Ishikawa (cell line): ENCODE measurements at regions not wholly inside any gene's neighbourhood (a gene's known extent, or its start where the extent isn't known, plus 50 kb on each side); places are given as distances from the start of the nearest gene placed in this dataset.
A peak's percentile ranks its signal among the peaks of the same experiment; 100 is the strongest.

Source experiments
- CEBPB ChIP-seq: IDR thresholded peaks from 2 replicates; pipeline ENCODE4 v1.6.1; 2012
- CREB1 ChIP-seq: IDR thresholded peaks from 2 replicates; pipeline ENCODE4 v1.6.1; 2012; ENCODE audit warnings: low read depth
- EGR1 ChIP-seq: IDR thresholded peaks from 2 replicates; pipeline ENCODE4 v1.6.1; 2012
- EP300 ChIP-seq: IDR thresholded peaks from 2 replicates; pipeline ENCODE4 v1.6.1; 2012; ENCODE audit warnings: borderline replicate concordance
- FOXM1 ChIP-seq: IDR thresholded peaks from 2 replicates; pipeline ENCODE4 v1.6.1; 2012; ENCODE audit warnings: low read depth, borderline replicate concordance
- MAX ChIP-seq: IDR thresholded peaks from 2 replicates; pipeline ENCODE4 v1.6.1; 2012
- NFIC ChIP-seq: IDR thresholded peaks from 2 replicates; pipeline ENCODE4 v1.6.1; 2012
- RAD21 ChIP-seq: IDR thresholded peaks from 2 replicates; pipeline ENCODE4 v1.6.1; 2012; ENCODE audit warnings: low read depth
- REST ChIP-seq: IDR thresholded peaks from 2 replicates; pipeline ENCODE4 v1.6.1; 2012; ENCODE audit warnings: low read depth, mild to moderate bottlenecking
- TAF1 ChIP-seq: IDR thresholded peaks from 2 replicates; pipeline ENCODE4 v1.6.1; 2012; ENCODE audit warnings: low read depth, mild to moderate bottlenecking
- TCF12 ChIP-seq: IDR thresholded peaks from 2 replicates; pipeline ENCODE4 v1.6.1; 2012; ENCODE audit warnings: low read depth
- TEAD4 ChIP-seq: IDR thresholded peaks from 2 replicates; pipeline ENCODE4 v1.6.1; 2012
- USF1 ChIP-seq: IDR thresholded peaks from 2 replicates; pipeline ENCODE4 v1.6.1; 2012
- YY1 ChIP-seq: IDR thresholded peaks from 2 replicates; pipeline ENCODE4 v1.6.1; 2012; ENCODE audit warnings: low read depth
- ZBTB7A ChIP-seq: IDR thresholded peaks from 2 replicates; pipeline ENCODE4 v1.6.1; 2012; ENCODE audit warnings: low read depth

DNA sequence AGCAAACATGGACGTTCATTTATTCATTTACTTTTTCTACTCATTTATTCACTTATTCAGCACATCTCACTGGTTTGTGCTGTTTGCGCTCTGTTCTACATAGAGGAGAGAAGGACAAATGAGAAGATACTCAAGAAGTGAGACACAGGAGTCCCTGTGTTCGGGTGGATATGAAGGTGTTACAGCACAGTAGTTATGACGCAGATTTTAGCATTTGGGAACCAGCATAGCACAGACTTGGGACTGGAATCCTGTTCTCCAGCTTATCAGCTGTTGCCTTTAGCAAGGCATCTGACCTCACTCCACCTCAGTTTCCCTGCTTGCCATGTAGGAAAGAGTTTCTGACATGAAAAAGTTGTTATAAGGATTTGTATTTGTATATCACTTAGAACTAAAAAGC is 430.1 kb downstream of the MAFB start:
- no peak for TF ChIP-seq TAF1
- TF ChIP-seq TEAD4: no peak
- TF ChIP-seq ZBTB7A: no peak
- TF ChIP-seq MAX: no peak
- no peak for TF ChIP-seq YY1
- TF ChIP-seq CREB1: no peak
- no peak for TF ChIP-seq RAD21
- TF ChIP-seq NFIC: no peak

- TF ChIP-seq TEAD4 (no peak), ZBTB7A (no peak), TCF12 (no peak)
Observed at GRCh38 chr20:40257763-40258162, 431.3 kb downstream of the MAFB start.

DNA sequence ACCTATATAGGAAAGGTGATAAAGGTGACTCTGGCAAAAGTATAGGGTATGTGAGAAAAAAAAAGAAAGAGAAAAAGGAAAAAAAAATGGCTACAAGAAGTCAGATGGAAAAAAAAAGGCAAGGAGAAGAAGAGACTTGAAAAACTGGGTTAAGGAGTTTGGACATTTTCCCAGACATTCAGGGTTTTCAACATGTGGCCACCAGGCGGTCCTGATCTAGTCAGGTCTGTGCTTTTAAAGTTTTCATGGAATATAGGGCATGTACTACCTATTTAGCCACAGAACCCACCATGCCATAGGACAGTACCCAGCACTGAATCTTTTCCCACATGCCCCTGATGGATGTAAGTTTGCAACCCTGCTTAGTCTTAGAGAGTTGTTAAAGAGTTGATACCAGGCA is 433.7 kb downstream of the MAFB start:
- TF ChIP-seq RAD21: no peak

DNA sequence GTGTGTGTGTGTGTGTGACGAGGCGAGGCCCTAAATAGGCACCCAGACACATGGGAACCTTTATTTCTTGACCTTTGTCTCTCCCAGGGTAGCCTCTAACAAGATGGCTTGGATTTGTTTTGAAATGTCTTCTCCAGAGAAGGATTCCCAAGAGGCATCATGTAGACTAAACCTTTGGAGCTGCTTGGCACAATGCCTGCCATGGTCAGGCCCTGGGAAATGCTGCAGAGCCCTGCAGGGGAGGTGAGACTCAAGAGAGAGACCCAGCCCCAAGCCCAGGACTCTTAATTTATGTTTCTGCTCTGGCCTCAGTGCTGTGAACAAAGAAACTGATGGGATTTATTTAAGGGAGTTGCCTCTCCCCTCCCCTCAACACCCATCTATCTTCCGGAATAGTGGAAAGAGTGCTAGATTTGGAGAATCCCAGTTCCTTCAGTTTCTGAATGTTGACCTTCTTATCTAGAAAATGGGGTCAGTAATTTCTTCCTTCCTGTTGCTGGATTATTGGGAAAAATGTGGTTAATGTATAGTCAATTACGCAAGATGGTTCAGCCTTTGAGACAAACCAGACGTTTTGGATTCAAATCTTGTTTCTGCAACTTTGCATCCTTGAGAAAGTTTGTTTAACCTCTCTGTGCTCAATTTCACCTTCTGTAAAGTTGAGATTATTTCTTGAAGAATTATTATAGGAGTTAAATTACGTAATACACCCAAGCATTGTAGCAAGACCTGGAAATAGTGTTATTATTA is 434.8 kb downstream of the MAFB start:
- TF ChIP-seq TAF1 (no peak), YY1 (no peak), CEBPB (no peak), TCF12 (no peak), TEAD4 (no peak), NFIC (no peak), EGR1 (no peak), ZBTB7A (no peak), USF1 (no peak), CREB1 (no peak), EP300 (no peak), RAD21 (no peak), MAX (no peak), REST (no peak)

DNA sequence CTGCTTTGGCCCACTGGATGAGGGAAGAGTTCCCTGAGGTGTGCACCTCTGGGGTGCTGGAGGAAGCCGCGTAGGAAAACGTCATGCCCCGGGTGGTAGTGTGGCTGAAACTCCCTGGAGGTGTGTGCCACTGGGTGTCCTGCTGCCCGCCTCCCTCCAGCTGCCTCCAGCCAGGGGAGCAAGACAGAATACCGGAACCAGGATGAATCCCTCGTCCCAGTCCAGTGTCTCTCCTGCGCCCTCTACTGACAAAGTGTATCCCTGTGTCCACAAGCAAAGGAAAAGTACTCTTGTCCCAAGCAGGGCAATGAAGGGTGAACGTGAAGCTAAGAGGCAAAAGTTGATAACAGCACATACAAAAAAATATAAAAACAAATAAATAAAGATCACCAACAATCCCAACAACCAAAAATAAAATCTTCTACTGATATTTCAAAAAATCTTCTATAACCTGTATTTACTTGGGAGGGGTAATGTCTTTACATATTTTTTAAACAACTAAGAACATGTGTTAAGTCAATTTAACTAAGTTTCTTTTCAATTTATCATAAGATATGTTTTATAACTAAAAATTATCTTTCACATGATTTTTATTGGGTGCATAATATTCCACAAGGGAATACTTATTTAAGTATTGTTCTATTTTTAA is 437.6 kb downstream of the MAFB start:
- TF ChIP-seq FOXM1 (no peak), RAD21 (peak; percentile 41; the same call in 1 of the 2 replicates), MAX (no peak), CREB1 (no peak)

DNA sequence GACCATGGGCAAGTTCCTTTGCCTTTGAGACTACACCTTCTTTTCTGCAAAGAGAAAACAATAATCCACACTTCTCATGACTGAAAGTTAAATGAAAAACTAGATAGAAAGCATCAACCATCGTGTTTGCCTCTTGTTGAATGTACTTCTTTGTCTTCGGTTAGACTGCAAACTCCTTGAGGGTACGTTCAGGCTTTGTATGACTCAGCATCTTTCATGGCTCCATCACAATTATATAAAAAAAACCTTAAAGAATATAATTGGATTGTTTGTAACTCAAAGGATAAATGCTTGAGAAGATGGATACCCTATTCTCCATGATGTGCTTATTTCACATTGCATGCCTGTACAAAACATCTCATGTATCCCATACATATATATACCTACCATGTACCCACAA is 439.2 kb downstream of the MAFB start:
- no peak for TF ChIP-seq RAD21
- no peak for TF ChIP-seq EP300
- no peak for TF ChIP-seq NFIC
- no peak for TF ChIP-seq YY1
- TF ChIP-seq CEBPB: no peak
- TF ChIP-seq USF1: no peak

- TF ChIP-seq REST: no peak
- no peak for TF ChIP-seq RAD21
- no peak for TF ChIP-seq USF1
- TF ChIP-seq CREB1: no peak
- no peak for TF ChIP-seq TCF12
- TF ChIP-seq NFIC: no peak
- TF ChIP-seq MAX: no peak
- no peak for TF ChIP-seq EP300
Observed at GRCh38 chr20:40245829-40246228, 443.2 kb downstream of the MAFB start.
